GM12878 (cell line): ENCODE measurements at regions not wholly inside any gene's neighbourhood (a gene's known extent, or its start where the extent isn't known, plus 50 kb on each side); places are given as distances from the start of the nearest gene placed in this dataset.

Experiments used
- BCL11A ChIP-seq: IDR thresholded peaks from 2 replicates; pipeline ENCODE4 v1.6.1; 2011; ENCODE audit warnings: low read depth, low read length
- CEBPB ChIP-seq, 2 experiments: fragments of 150-350 bp in 1 of 2; IDR thresholded peaks; 2 replicates each; pipeline ENCODE4 v1.6.1; 2012 to 2014; ENCODE audit warnings: low read depth in 2 of 2, low read length in 2 of 2, borderline replicate concordance in 1 of 2, inconsistent platforms in 1 of 2
- CREB1 ChIP-seq: IDR thresholded peaks from 2 replicates; pipeline ENCODE4 v1.6.1; 2012; ENCODE audit warnings: low read depth, mild to moderate bottlenecking, inconsistent platforms
- EZH2 ChIP-seq: IDR thresholded peaks from 2 replicates; pipeline ENCODE4 v1.6.1; 2012; ENCODE audit warnings: low read depth, mild to moderate bottlenecking, control low read depth, inconsistent platforms, low read length, borderline replicate concordance; ENCODE audit not compliant: control insufficient read depth
- FOXM1 ChIP-seq: IDR thresholded peaks from 2 replicates; pipeline ENCODE4 v1.6.1; 2012; ENCODE audit warnings: low read depth, mild to moderate bottlenecking, inconsistent platforms, low read length, moderate library complexity
- HCFC1 ChIP-seq: fragments of 150-350 bp; IDR thresholded peaks from 2 replicates; pipeline ENCODE4 v1.6.1; 2014; ENCODE audit warnings: low read length
- JUNB ChIP-seq: IDR thresholded peaks from 2 replicates; pipeline ENCODE4 v1.6.1; 2016; ENCODE audit warnings: antibody characterized with exemption, mild to moderate bottlenecking
- LARP7 ChIP-seq: fragments of 450-650 bp; IDR thresholded peaks from 2 replicates; pipeline ENCODE4 v1.6.1; 2017; ENCODE audit warnings: mild to moderate bottlenecking
- MYB ChIP-seq: fragments of 150-350 bp; IDR thresholded peaks from 2 replicates; pipeline ENCODE4 v1.6.1; 2014; ENCODE audit warnings: mild to moderate bottlenecking, low read depth, low read length, borderline replicate concordance
- NBN ChIP-seq: fragments of 450-650 bp; IDR thresholded peaks from 2 replicates; pipeline ENCODE4 v1.6.1; 2016
- NR2C2 ChIP-seq: IDR thresholded peaks from 2 replicates; pipeline ENCODE4 v1.6.1; 2011; ENCODE audit warnings: borderline replicate concordance, low read depth; ENCODE audit not compliant: control insufficient read depth, insufficient read length
- NRF1 ChIP-seq: conservative IDR thresholded peaks from 2 replicates; pipeline ENCODE4 v1.6.1; 2011; ENCODE audit warnings: mild to moderate bottlenecking, low read depth, low read length, improper control_type of control experiment
- PAX8 ChIP-seq: fragments of 450-650 bp; IDR thresholded peaks from 2 replicates; pipeline ENCODE4 v1.6.1; 2017; ENCODE audit warnings: mild to moderate bottlenecking, moderate library complexity
- POLR2AphosphoS2 ChIP-seq: IDR thresholded peaks from 2 replicates; pipeline ENCODE4 v1.6.1; 2011; ENCODE audit warnings: low read depth, mild to moderate bottlenecking, low read length, improper control_type of control experiment, moderate library complexity
- RBBP5 ChIP-seq: fragments of 200-600 bp; sonication (generic); conservative IDR thresholded peaks from 2 replicates; pipeline ENCODE4 v1.6.1; 2016
- RUNX3 ChIP-seq: IDR thresholded peaks from 2 replicates; pipeline ENCODE4 v1.6.1; 2012; ENCODE audit warnings: low read length, inconsistent platforms
- SIX5 ChIP-seq: IDR thresholded peaks from 2 replicates; pipeline ENCODE4 v1.6.1; 2011; ENCODE audit warnings: mild to moderate bottlenecking, low read depth, low read length, moderate library complexity; ENCODE audit not compliant: severe bottlenecking
- SMAD1 ChIP-seq: fragments of 450-650 bp; IDR thresholded peaks from 2 replicates; pipeline ENCODE4 v1.6.1; 2018; ENCODE audit warnings: mild to moderate bottlenecking, low read depth; ENCODE audit not compliant: partially characterized antibody
- SP1 ChIP-seq: IDR thresholded peaks from one replicate; pipeline ENCODE4 v1.6.1; 2011; ENCODE audit warnings: low read depth, low read length
- SREBF1 ChIP-seq: IDR thresholded peaks from 2 replicates; pipeline ENCODE4 v1.6.1; 2012; ENCODE audit warnings: mild to moderate bottlenecking, low read length
- TAF1 ChIP-seq: IDR thresholded peaks from 2 replicates; pipeline ENCODE4 v1.6.1; 2011; ENCODE audit warnings: mild to moderate bottlenecking, low read depth, low read length, borderline replicate concordance
- YY1 ChIP-seq: IDR thresholded peaks from 2 replicates; pipeline ENCODE4 v1.6.1; 2011; ENCODE audit warnings: low read depth, mild to moderate bottlenecking, low read length
- ZBED1 ChIP-seq: IDR thresholded peaks from 2 replicates; pipeline ENCODE4 v1.6.1; 2016; ENCODE audit warnings: borderline replicate concordance
- ZNF24 ChIP-seq: fragments of 450-650 bp; IDR thresholded peaks from 2 replicates; pipeline ENCODE4 v1.6.1; 2017; ENCODE audit warnings: antibody characterized with exemption, mild to moderate bottlenecking
- ZNF622 ChIP-seq: fragments of 450-650 bp; IDR thresholded peaks from 2 replicates; pipeline ENCODE4 v1.6.1; 2017; ENCODE audit warnings: mild to moderate bottlenecking, inconsistent platforms
- TF ChIP-seq, protein P1 (sequence below): IDR thresholded peaks from 2 replicates; pipeline ENCODE4 v1.6.1; 2012; ENCODE audit warnings: low read depth, low read length, improper control_type of control experiment
- TF ChIP-seq, protein P2 (sequence below): fragments of 450-650 bp; formaldehyde crosslinking; IDR thresholded peaks from 2 replicates; pipeline ENCODE4 v1.5.0; 2022; ENCODE audit warnings: mild to moderate bottlenecking, missing genetic modification characterization
- TF ChIP-seq, protein P3 (sequence below): fragments of 450-650 bp; IDR thresholded peaks from 2 replicates; pipeline ENCODE4 v1.6.1; 2016; ENCODE audit warnings: mild to moderate bottlenecking
- TF ChIP-seq, protein P4 (sequence below): fragments of 450-650 bp; IDR thresholded peaks from 2 replicates; pipeline ENCODE4 v1.6.1; 2016; ENCODE audit warnings: mild to moderate bottlenecking

DNA sequence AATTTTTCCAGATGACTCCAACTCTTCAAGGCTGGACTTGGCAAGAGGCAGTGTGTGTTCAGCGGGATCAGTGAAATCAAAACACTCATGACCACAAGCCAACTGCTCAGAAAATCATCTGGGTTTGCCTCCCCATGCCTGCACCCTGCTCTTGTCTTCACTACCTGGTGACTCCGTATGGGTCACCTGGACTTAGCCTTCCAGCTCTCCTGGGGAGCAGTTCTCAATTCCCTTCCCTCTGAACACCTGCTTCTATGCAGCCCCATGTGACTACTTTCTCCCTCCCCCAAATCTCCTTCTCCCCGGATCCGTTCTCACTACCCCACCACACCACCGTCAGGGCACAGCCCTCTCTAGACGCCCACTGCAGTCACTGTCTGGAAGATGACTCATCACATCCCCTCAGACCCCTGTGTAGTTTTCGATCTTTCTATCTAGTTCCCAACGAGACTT is 130.2 kb upstream of the ID2 start (continued):
- TF ChIP-seq, protein P1, sequence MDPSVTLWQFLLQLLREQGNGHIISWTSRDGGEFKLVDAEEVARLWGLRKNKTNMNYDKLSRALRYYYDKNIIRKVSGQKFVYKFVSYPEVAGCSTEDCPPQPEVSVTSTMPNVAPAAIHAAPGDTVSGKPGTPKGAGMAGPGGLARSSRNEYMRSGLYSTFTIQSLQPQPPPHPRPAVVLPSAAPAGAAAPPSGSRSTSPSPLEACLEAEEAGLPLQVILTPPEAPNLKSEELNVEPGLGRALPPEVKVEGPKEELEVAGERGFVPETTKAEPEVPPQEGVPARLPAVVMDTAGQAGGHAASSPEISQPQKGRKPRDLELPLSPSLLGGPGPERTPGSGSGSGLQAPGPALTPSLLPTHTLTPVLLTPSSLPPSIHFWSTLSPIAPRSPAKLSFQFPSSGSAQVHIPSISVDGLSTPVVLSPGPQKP: no peak
- no peak for TF ChIP-seq SP1
- TF ChIP-seq BCL11A: no peak
- no peak for TF ChIP-seq ZBED1
- TF ChIP-seq EZH2: no peak
- TF ChIP-seq, protein P2, sequence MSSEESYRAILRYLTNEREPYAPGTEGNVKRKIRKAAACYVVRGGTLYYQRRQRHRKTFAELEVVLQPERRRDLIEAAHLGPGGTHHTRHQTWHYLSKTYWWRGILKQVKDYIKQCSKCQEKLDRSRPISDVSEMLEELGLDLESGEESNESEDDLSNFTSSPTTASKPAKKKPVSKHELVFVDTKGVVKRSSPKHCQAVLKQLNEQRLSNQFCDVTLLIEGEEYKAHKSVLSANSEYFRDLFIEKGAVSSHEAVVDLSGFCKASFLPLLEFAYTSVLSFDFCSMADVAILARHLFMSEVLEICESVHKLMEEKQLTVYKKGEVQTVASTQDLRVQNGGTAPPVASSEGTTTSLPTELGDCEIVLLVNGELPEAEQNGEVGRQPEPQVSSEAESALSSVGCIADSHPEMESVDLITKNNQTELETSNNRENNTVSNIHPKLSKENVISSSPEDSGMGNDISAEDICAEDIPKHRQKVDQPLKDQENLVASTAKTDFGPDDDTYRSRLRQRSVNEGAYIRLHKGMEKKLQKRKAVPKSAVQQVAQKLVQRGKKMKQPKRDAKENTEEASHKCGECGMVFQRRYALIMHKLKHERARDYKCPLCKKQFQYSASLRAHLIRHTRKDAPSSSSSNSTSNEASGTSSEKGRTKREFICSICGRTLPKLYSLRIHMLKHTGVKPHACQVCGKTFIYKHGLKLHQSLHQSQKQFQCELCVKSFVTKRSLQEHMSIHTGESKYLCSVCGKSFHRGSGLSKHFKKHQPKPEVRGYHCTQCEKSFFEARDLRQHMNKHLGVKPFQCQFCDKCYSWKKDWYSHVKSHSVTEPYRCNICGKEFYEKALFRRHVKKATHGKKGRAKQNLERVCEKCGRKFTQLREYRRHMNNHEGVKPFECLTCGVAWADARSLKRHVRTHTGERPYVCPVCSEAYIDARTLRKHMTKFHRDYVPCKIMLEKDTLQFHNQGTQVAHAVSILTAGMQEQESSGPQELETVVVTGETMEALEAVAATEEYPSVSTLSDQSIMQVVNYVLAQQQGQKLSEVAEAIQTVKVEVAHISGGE (CRISPR knock-in tag): no peak
- TF ChIP-seq NBN: peak; percentile 65; the same call in 1 of the 2 replicates
- no peak for TF ChIP-seq ZNF622
- TF ChIP-seq RBBP5: no peak
- TF ChIP-seq SMAD1: no peak
- TF ChIP-seq JUNB: peak; percentile 53
- TF ChIP-seq CREB1: 0 out of 2 replicates have a peak, but pooled peaks have one; percentile 14
- TF ChIP-seq CEBPB (IDR thresholded peaks at IDR 0.05; ENCODE audit: borderline replicate concordance in 1 of 2, low read depth in 2 of 2, low read length in 2 of 2): no peak
- no peak for TF ChIP-seq TAF1
- no peak; the same call in 1 of the 2 replicates for TF ChIP-seq FOXM1
- no peak for TF ChIP-seq LARP7
- no peak for TF ChIP-seq NR2C2
- TF ChIP-seq ZNF24: no peak
- TF ChIP-seq PAX8: no peak
- no peak for TF ChIP-seq POLR2AphosphoS2
- TF ChIP-seq SIX5: no peak
- no peak for TF ChIP-seq SREBF1
- TF ChIP-seq, protein P3, sequence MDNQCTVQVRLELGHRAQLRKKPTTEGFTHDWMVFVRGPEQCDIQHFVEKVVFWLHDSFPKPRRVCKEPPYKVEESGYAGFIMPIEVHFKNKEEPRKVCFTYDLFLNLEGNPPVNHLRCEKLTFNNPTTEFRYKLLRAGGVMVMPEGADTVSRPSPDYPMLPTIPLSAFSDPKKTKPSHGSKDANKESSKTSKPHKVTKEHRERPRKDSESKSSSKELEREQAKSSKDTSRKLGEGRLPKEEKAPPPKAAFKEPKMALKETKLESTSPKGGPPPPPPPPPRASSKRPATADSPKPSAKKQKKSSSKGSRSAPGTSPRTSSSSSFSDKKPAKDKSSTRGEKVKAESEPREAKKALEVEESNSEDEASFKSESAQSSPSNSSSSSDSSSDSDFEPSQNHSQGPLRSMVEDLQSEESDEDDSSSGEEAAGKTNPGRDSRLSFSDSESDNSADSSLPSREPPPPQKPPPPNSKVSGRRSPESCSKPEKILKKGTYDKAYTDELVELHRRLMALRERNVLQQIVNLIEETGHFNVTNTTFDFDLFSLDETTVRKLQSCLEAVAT: peak; percentile 55; the same call in 1 of the 2 replicates
- TF ChIP-seq, protein P4, sequence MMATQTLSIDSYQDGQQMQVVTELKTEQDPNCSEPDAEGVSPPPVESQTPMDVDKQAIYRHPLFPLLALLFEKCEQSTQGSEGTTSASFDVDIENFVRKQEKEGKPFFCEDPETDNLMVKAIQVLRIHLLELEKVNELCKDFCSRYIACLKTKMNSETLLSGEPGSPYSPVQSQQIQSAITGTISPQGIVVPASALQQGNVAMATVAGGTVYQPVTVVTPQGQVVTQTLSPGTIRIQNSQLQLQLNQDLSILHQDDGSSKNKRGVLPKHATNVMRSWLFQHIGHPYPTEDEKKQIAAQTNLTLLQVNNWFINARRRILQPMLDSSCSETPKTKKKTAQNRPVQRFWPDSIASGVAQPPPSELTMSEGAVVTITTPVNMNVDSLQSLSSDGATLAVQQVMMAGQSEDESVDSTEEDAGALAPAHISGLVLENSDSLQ: no peak
- TF ChIP-seq NRF1: no peak
- no peak for TF ChIP-seq MYB
- TF ChIP-seq HCFC1: no peak
- TF ChIP-seq YY1: no peak
- TF ChIP-seq RUNX3: peak; percentile 38
